Neural crest cell (in vitro differentiated cells): ENCODE measurements at regions not wholly inside any gene's neighbourhood (a gene's known extent, or its start where the extent isn't known, plus 50 kb on each side); places are given as distances from the start of the nearest gene placed in this dataset.

Experiments used
- DNase-seq: peaks from one replicate; pipeline ENCODE4 v3.0.0; 2021; ENCODE audit warnings: low read depth, mixed read lengths, low spot score
- H3K27ac Mint-ChIP-seq: one replicate; pipeline ENCODE4 v1.8.0; 2021; ENCODE audit warnings: mild to moderate bottlenecking, mixed read lengths; ENCODE audit not compliant: unreplicated experiment
- H3K27me3 Mint-ChIP-seq: 2 replicates; pipeline ENCODE4 v1.8.0; 2021; ENCODE audit warnings: low read depth, mild to moderate bottlenecking, mixed read lengths
- H3K36me3 Mint-ChIP-seq: 2 replicates; pipeline ENCODE4 v1.8.0; 2021; ENCODE audit warnings: low read depth, mild to moderate bottlenecking, mixed read lengths
- H3K4me1 Mint-ChIP-seq: 2 replicates; pipeline ENCODE4 v1.8.0; 2021; ENCODE audit warnings: mixed read lengths
- H3K4me3 Mint-ChIP-seq: one replicate; pipeline ENCODE4 v1.8.0; 2021; ENCODE audit warnings: mild to moderate bottlenecking, mixed read lengths
- H3K9me3 Mint-ChIP-seq: 2 replicates; pipeline ENCODE4 v1.8.0; 2021; ENCODE audit warnings: mixed read lengths
- TF ChIP-seq, protein P1 (sequence below): fragments of 200-600 bp; sonication (generic); conservative IDR thresholded peaks from 2 replicates; pipeline ENCODE4 v1.5.0; 2021; ENCODE audit warnings: antibody characterized with exemption, mild to moderate bottlenecking

GRCh38 chr2:128727404-128727803 is 408.7 kb upstream of the HS6ST1 start:
- TF ChIP-seq, protein P1, sequence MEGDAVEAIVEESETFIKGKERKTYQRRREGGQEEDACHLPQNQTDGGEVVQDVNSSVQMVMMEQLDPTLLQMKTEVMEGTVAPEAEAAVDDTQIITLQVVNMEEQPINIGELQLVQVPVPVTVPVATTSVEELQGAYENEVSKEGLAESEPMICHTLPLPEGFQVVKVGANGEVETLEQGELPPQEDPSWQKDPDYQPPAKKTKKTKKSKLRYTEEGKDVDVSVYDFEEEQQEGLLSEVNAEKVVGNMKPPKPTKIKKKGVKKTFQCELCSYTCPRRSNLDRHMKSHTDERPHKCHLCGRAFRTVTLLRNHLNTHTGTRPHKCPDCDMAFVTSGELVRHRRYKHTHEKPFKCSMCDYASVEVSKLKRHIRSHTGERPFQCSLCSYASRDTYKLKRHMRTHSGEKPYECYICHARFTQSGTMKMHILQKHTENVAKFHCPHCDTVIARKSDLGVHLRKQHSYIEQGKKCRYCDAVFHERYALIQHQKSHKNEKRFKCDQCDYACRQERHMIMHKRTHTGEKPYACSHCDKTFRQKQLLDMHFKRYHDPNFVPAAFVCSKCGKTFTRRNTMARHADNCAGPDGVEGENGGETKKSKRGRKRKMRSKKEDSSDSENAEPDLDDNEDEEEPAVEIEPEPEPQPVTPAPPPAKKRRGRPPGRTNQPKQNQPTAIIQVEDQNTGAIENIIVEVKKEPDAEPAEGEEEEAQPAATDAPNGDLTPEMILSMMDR = no peak
- peaks cover 10% of the 10 kb centered on the region for H3K36me3 Mint-ChIP-seq
- no peak for DNase-seq
- peaks cover 9% of the 10 kb centered on the region for H3K9me3 Mint-ChIP-seq
- H3K27me3 Mint-ChIP-seq = no peaks in the 10 kb centered on the region
- no peak overlapping the region for H3K27ac Mint-ChIP-seq
- H3K4me3 Mint-ChIP-seq = no peak overlapping the region
- H3K4me1 Mint-ChIP-seq = no peaks in the 10 kb centered on the region

GRCh38 chr2:128727914-128728313 is 409.2 kb upstream of the HS6ST1 start:
- Mint-ChIP-seq H3K27me3 (no peaks in the 10 kb centered on the region), H3K36me3 (peaks cover 10% of the 10 kb centered on the region), H3K4me1 (no peaks in the 10 kb centered on the region), H3K27ac (no peak overlapping the region), H3K4me3 (no peak overlapping the region), H3K9me3 (peaks cover 9% of the 10 kb centered on the region)
- TF ChIP-seq, protein P1 = no peak
- DNase-seq = no peak

- Mint-ChIP-seq H3K9me3 (peaks cover 9% of the 10 kb centered on the region), H3K27ac (no peak overlapping the region), H3K4me1 (no peaks in the 10 kb centered on the region), H3K36me3 (peaks cover 10% of the 10 kb centered on the region), H3K4me3 (no peak overlapping the region), H3K27me3 (no peaks in the 10 kb centered on the region)
- TF ChIP-seq, protein P1 = no peak
- DNase-seq = no peak
Measured at GRCh38 chr2:128729051-128729450, 410.4 kb upstream of the HS6ST1 start.

- H3K4me3 Mint-ChIP-seq = no peak overlapping the region
- H3K4me1 Mint-ChIP-seq = peaks cover 12% of the 10 kb centered on the region
- H3K36me3 Mint-ChIP-seq = peaks cover 10% of the 10 kb centered on the region
- H3K27ac Mint-ChIP-seq = no peak overlapping the region
- DNase-seq = no peak
- TF ChIP-seq, protein P1 = no peak
- peaks cover 9% of the 10 kb centered on the region for H3K9me3 Mint-ChIP-seq
- H3K27me3 Mint-ChIP-seq = no peaks in the 10 kb centered on the region
Measured at GRCh38 chr2:128731994-128732650, 413.5 kb upstream of the HS6ST1 start.

- H3K36me3 Mint-ChIP-seq = peaks cover 7% of the 10 kb centered on the region
- H3K9me3 Mint-ChIP-seq = peaks cover 9% of the 10 kb centered on the region
- no peak overlapping the region for H3K27ac Mint-ChIP-seq
Measured at GRCh38 chr2:128732976-128733431, 414.3 kb upstream of the HS6ST1 start.

More at GRCh38 chr2:128732976-128733431, 414.3 kb upstream of the HS6ST1 start:
- no peaks in the 10 kb centered on the region for H3K27me3 Mint-ChIP-seq
- TF ChIP-seq, protein P1 = no peak
- peaks cover 12% of the 10 kb centered on the region for H3K4me1 Mint-ChIP-seq
- H3K4me3 Mint-ChIP-seq = no peak overlapping the region
- no peak for DNase-seq
